T1000 (cell line): ENCODE measurements at regions not wholly inside any gene's neighbourhood (a gene's known extent, or its start where the extent isn't known, plus 50 kb on each side); places are given as distances from the start of the nearest gene placed in this dataset.
"Not testable (repeated sequence)": the region's sequence is repeated elsewhere in the genome, so short reads cannot be mapped to it uniquely, and the experiment has no call there.

ENCODE experiments used
- DNase-seq: peaks from one replicate; lab custom pipeline; 2025; ENCODE audit warnings: mixed read lengths; lab: John Stamatoyannopoulos, UW

GRCh38 chr21:28877318-28877884 lies 115.3 kb downstream of the LTN1 start:
- no peak for DNase-seq

GRCh38 chr21:28875078-28875477 lies 117.6 kb downstream of the LTN1 start:
- no peak for DNase-seq

GRCh38 chr21:28872218-28872617 lies 120.5 kb downstream of the LTN1 start:
- DNase-seq = no peak

GRCh38 chr21:28871388-28872010 lies 121.2 kb downstream of the LTN1 start:
- no peak for DNase-seq

GRCh38 chr21:28867401-28867800 lies 125.3 kb downstream of the LTN1 start:
- no peak for DNase-seq

GRCh38 chr21:28865488-28866186 lies 127.0 kb downstream of the LTN1 start:
- DNase-seq = no peak

- DNase-seq = no peak
These were observed 134.3 kb downstream of the LTN1 start for GRCh38 chr21:28858424-28858823.

GRCh38 chr21:28857752-28858151 lies 134.9 kb downstream of the LTN1 start:
- DNase-seq = no peak

GRCh38 chr21:28856588-28857250 lies 136.0 kb downstream of the LTN1 start:
- DNase-seq = no peak

GRCh38 chr21:28852706-28853105 lies 140.0 kb downstream of the LTN1 start:
- no peak for DNase-seq

GRCh38 chr21:28851645-28852044 lies 141.0 kb downstream of the LTN1 start:
- no peak for DNase-seq

GRCh38 chr21:28839237-28839636 lies 153.4 kb downstream of the LTN1 start:
- not testable (repeated sequence) for DNase-seq

GRCh38 chr21:28837426-28837825 lies 155.3 kb downstream of the LTN1 start:
- DNase-seq = not testable (repeated sequence)

- not testable (repeated sequence) for DNase-seq
These were observed 156.1 kb downstream of the LTN1 start for GRCh38 chr21:28836588-28836987.

GRCh38 chr21:28834335-28835238 lies 158.1 kb downstream of the LTN1 start:
- no peak for DNase-seq

- no peak for DNase-seq
These were observed 159.1 kb downstream of the LTN1 start for GRCh38 chr21:28833609-28834008.

GRCh38 chr21:28833182-28833581 lies 159.5 kb downstream of the LTN1 start:
- DNase-seq = no peak

GRCh38 chr21:28832715-28833061 lies 160.0 kb downstream of the LTN1 start:
- DNase-seq = no peak

GRCh38 chr21:28832013-28832714 lies 160.5 kb downstream of the LTN1 start:
- DNase-seq = no peak

- DNase-seq = no peak
These were observed 163.7 kb downstream of the LTN1 start for GRCh38 chr21:28828981-28829380.

- DNase-seq = no peak
These were observed 164.7 kb downstream of the LTN1 start for GRCh38 chr21:28828021-28828420.
